ENCODE measurements at regions not wholly inside any gene's neighbourhood (a gene's known extent, or its start where the extent isn't known, plus 50 kb on each side); places are given as distances from the start of the nearest gene placed in this dataset.

DNA sequence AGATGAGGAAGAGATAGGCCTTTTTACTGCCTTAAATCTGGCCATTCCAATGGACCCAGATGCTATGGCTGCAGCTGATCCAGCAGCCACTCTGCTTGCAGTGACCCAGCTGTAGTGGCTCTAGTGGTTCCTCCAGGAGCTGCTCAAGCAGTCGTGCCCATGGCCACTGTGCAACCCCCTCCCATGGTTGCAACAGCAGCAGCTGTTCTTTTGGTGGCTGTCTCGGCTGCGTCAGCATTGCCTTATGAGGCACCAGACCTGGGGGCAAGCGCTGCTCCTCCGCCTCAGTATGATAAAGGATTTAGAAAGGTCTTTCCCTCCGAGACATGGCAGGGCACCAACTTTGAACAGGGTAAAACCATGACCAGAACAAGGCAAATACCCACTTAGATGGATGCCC is 384.9 kb upstream of the DCC start:
- ChIA-PET SMC1A (ENCODE audit: uncharacterized antibody, unreplicated experiment) (interaction anchor here (0.9 to 5.4 kb wide), 6 partner anchors 12 to 334 kb away, joined by 3 to 39 read pairs (median 12); no protein-coding TSS in a partner anchor), CTCF (interaction anchor here (1.0 kb wide), 1 partner anchor 286 kb away, joined by 3 read pairs; no protein-coding TSS in a partner anchor), RAD21 (ENCODE audit: unreplicated experiment) (interaction anchor here (1.1 to 2.7 kb wide), 4 partner anchors 8 to 286 kb away, joined by 3 to 34 read pairs (median 10); no protein-coding TSS in a partner anchor), POLR2A (interaction anchor here (1.8 kb wide), 1 partner anchor 14 kb away, joined by 4 read pairs; no protein-coding TSS in a partner anchor)
- 79% methylated on average over 6 of the region's 6 CpGs for WGBS (ENCODE audit: insufficient coverage, insufficient replicate concordance, low lambda C conversion rate, missing lambda C conversion rate)
- Histone ChIP-seq H3K79me2 (ENCODE audit: control insufficient read depth, insufficient read depth, low read length) (no peaks in the 10 kb centered on the region), H3K4me2 (ENCODE audit: control insufficient read depth, insufficient read depth) (no peak overlapping the region), H3K9me3 (replicated peaks; ENCODE audit: control insufficient read depth, insufficient read depth, low read length) (no peaks in the 10 kb centered on the region), H3K9ac (ENCODE audit: control insufficient read depth, insufficient read depth, low read length) (no peak overlapping the region), H3K27me3 (replicated peaks in 1 of 2; ENCODE audit: control insufficient read depth in 2 of 2, insufficient read depth in 2 of 2, low read length in 1 of 2) (no peaks in the 10 kb centered on the region), H4K20me1 (ENCODE audit: control insufficient read depth, insufficient read depth) (no peaks in the 10 kb centered on the region), H2AFZ (ENCODE audit: control insufficient read depth, low read depth, low read length) (no peak overlapping the region), H3K27ac (ENCODE audit: control insufficient read depth, insufficient read depth) (no peak overlapping the region), H3K36me3 (ENCODE audit: control insufficient read depth in 2 of 2, insufficient read depth in 2 of 2, low read length in 1 of 2) (no peaks in the 10 kb centered on the region), H3K4me1 (ENCODE audit: control insufficient read depth, insufficient read depth, low read length) (peaks cover 22% of the 10 kb centered on the region), H3K4me3 (no peak overlapping the region)
- no peak for ATAC-seq
- TF ChIP-seq, protein P1, sequence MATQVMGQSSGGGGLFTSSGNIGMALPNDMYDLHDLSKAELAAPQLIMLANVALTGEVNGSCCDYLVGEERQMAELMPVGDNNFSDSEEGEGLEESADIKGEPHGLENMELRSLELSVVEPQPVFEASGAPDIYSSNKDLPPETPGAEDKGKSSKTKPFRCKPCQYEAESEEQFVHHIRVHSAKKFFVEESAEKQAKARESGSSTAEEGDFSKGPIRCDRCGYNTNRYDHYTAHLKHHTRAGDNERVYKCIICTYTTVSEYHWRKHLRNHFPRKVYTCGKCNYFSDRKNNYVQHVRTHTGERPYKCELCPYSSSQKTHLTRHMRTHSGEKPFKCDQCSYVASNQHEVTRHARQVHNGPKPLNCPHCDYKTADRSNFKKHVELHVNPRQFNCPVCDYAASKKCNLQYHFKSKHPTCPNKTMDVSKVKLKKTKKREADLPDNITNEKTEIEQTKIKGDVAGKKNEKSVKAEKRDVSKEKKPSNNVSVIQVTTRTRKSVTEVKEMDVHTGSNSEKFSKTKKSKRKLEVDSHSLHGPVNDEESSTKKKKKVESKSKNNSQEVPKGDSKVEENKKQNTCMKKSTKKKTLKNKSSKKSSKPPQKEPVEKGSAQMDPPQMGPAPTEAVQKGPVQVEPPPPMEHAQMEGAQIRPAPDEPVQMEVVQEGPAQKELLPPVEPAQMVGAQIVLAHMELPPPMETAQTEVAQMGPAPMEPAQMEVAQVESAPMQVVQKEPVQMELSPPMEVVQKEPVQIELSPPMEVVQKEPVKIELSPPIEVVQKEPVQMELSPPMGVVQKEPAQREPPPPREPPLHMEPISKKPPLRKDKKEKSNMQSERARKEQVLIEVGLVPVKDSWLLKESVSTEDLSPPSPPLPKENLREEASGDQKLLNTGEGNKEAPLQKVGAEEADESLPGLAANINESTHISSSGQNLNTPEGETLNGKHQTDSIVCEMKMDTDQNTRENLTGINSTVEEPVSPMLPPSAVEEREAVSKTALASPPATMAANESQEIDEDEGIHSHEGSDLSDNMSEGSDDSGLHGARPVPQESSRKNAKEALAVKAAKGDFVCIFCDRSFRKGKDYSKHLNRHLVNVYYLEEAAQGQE (IDR thresholded peaks at IDR 0.05; ENCODE audit: low read depth, low read length), result no peak
- TF ChIP-seq SRF (IDR thresholded peaks at IDR 0.05; ENCODE audit: low read depth in 2 of 2, low read length in 2 of 2) (no peak), RUNX3 (IDR thresholded peaks at IDR 0.05; ENCODE audit: low read length) (no peak), IRF4 (IDR thresholded peaks at IDR 0.05; ENCODE audit: low read depth, low read length) (no peak), ZNF24 (IDR thresholded peaks at IDR 0.05) (no peak), FOS (IDR thresholded peaks at IDR 0.05; ENCODE audit: borderline replicate concordance, extremely low read depth, insufficient read length) (no peak), SMARCA5 (IDR thresholded peaks at IDR 0.05) (no peak), HDGF (IDR thresholded peaks at IDR 0.05) (no peak), IKZF1 (conservative IDR thresholded peaks at IDR 0.05) (no peak)
- TF ChIP-seq, protein P2, sequence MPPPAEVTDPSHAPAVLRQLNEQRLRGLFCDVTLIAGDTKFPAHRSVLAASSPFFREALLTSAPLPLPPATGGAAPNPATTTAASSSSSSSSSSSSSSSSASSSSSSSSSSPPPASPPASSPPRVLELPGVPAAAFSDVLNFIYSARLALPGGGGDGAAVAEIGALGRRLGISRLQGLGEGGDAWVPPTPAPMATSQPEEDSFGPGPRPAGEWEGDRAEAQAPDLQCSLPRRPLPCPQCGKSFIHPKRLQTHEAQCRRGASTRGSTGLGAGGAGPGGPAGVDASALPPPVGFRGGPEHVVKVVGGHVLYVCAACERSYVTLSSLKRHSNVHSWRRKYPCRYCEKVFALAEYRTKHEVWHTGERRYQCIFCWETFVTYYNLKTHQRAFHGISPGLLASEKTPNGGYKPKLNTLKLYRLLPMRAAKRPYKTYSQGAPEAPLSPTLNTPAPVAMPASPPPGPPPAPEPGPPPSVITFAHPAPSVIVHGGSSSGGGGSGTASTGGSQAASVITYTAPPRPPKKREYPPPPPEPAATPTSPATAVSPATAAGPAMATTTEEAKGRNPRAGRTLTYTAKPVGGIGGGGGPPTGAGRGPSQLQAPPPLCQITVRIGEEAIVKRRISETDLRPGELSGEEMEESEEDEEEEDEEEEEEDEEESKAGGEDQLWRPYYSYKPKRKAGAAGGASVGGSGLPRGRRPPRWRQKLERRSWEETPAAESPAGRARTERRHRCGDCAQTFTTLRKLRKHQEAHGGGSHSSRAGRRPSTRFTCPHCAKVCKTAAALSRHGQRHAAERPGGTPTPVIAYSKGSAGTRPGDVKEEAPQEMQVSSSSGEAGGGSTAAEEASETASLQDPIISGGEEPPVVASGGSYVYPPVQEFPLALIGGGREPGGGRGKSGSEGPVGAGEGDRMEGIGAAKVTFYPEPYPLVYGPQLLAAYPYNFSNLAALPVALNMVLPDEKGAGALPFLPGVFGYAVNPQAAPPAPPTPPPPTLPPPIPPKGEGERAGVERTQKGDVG (CRISPR knock-in tag; IDR thresholded peaks at IDR 0.05), result no peak
- intact Hi-C loops (cut with micrococcal nuclease; ENCODE audit: unreplicated experiment), result no loop called here
- DNase-seq (ENCODE audit: low read depth, low spot score), result no peak
- in situ Hi-C loops (cut with MboI), result no loop called here
- no TSS peak for BruUV-seq (replicated peaks)
- no peak for FAIRE-seq

All from GM12878 (cell line).